K562 (cell line): ENCODE measurements at regions not wholly inside any gene's neighbourhood (a gene's known extent, or its start where the extent isn't known, plus 50 kb on each side); places are given as distances from the start of the nearest gene placed in this dataset.

Source experiments
- HDAC1 ChIP-seq, 2 experiments: fragments of 450-650 bp; IDR thresholded peaks; 2 replicates each; pipeline ENCODE4 v1.6.1; 2016 to 2017; ENCODE audit warnings: inconsistent platforms in 1 of 2, mild to moderate bottlenecking in 1 of 2, moderate library complexity in 1 of 2
- MCM3 ChIP-seq: fragments of 450-650 bp; IDR thresholded peaks from 2 replicates; pipeline ENCODE4 v1.6.1; 2016
- PTTG1 ChIP-seq: fragments of 450-650 bp; IDR thresholded peaks from 2 replicates; pipeline ENCODE4 v1.6.1; 2016; ENCODE audit warnings: low read depth, mild to moderate bottlenecking, missing genetic modification characterization, missing compliant biosample characterization
- SMAD3 ChIP-seq: fragments of 450-650 bp; formaldehyde crosslinking; conservative IDR thresholded peaks from 2 replicates; pipeline ENCODE4 v1.4.0; 2020; ENCODE audit warnings: mild to moderate bottlenecking
- SMARCB1 ChIP-seq: IDR thresholded peaks from 2 replicates; pipeline ENCODE4 v1.6.1; 2011; ENCODE audit warnings: improper control_type of control experiment, low read depth; ENCODE audit not compliant: insufficient read length
- TAF1 ChIP-seq: IDR thresholded peaks from 2 replicates; pipeline ENCODE4 v1.6.1; 2011; ENCODE audit warnings: mild to moderate bottlenecking, low read length, moderate library complexity; ENCODE audit not compliant: insufficient read depth, control insufficient read depth, severe bottlenecking; ENCODE audit errors: extremely low read depth
- ZNF143 ChIP-seq: sonication (generic); formaldehyde crosslinking; IDR thresholded peaks from 2 replicates; pipeline ENCODE4 v1.9.0; 2022; ENCODE audit warnings: mild to moderate bottlenecking, missing genetic modification reagents
- ZNF232 ChIP-seq: sonication (generic); formaldehyde crosslinking; IDR thresholded peaks from 2 replicates; pipeline ENCODE4 v1.8.0; 2022; ENCODE audit warnings: mild to moderate bottlenecking, missing genetic modification reagents
- ZNF3 ChIP-seq: fragments of 250-450 bp; sonication (Bioruptor Pico); IDR thresholded peaks from 2 replicates; pipeline ENCODE4 v1.5.0; 2021; ENCODE audit warnings: mild to moderate bottlenecking, moderate library complexity
- ZNF445 ChIP-seq: fragments of 250-450 bp; sonication (Bioruptor Pico); IDR thresholded peaks from 2 replicates; pipeline ENCODE4 v1.4.0; 2020; ENCODE audit warnings: low read depth, mild to moderate bottlenecking, moderate library complexity
- TF ChIP-seq, protein P1 (sequence below), 2 experiments: fragments of 450-650 bp; formaldehyde crosslinking in 1 of 2; IDR thresholded peaks; 2 replicates each; pipeline versions ENCODE4 v1.4.0 to v1.6.1; 2014 to 2020; ENCODE audit warnings: mild to moderate bottlenecking in 2 of 2, borderline replicate concordance in 1 of 2, low read depth in 1 of 2
- TF ChIP-seq, protein P2 (sequence below): fragments of 250-450 bp; sonication (Bioruptor Pico); IDR thresholded peaks from 2 replicates; pipeline ENCODE4 v1.8.0; 2022; ENCODE audit warnings: inconsistent platforms, mild to moderate bottlenecking, moderate library complexity, borderline replicate concordance
- TF ChIP-seq, protein P3 (sequence below), 2 experiments: fragments of 450-650 bp in 1 of 2; sonication (generic) in 1 of 2; formaldehyde crosslinking; conservative IDR thresholded peaks; 2 replicates each; pipeline versions ENCODE4 v1.4.0 to v1.8.1; 2020 to 2022; ENCODE audit warnings: mild to moderate bottlenecking in 1 of 2, missing genetic modification reagents in 1 of 2

DNA sequence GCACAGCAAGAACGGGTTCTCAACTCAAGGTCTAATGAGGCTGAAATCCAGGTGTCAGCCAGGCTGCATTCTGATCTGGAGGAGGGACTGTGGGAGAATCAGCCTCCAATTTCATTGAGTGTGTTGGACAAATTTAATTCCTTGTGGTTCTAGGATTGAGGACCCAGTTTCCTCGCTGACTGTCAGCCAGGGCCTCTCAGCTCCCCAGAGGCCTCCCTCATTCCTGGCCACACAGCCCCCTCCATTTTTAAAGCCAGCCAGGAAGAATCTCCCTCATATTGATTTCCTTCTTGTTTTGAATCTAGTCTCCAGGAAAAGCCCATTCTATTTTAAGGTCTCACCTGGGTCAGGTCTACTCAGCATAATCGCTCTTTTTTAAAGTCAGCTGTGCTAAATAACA is 73.7 kb upstream of the ARMC2 start (continued):
- TF ChIP-seq, protein P1, sequence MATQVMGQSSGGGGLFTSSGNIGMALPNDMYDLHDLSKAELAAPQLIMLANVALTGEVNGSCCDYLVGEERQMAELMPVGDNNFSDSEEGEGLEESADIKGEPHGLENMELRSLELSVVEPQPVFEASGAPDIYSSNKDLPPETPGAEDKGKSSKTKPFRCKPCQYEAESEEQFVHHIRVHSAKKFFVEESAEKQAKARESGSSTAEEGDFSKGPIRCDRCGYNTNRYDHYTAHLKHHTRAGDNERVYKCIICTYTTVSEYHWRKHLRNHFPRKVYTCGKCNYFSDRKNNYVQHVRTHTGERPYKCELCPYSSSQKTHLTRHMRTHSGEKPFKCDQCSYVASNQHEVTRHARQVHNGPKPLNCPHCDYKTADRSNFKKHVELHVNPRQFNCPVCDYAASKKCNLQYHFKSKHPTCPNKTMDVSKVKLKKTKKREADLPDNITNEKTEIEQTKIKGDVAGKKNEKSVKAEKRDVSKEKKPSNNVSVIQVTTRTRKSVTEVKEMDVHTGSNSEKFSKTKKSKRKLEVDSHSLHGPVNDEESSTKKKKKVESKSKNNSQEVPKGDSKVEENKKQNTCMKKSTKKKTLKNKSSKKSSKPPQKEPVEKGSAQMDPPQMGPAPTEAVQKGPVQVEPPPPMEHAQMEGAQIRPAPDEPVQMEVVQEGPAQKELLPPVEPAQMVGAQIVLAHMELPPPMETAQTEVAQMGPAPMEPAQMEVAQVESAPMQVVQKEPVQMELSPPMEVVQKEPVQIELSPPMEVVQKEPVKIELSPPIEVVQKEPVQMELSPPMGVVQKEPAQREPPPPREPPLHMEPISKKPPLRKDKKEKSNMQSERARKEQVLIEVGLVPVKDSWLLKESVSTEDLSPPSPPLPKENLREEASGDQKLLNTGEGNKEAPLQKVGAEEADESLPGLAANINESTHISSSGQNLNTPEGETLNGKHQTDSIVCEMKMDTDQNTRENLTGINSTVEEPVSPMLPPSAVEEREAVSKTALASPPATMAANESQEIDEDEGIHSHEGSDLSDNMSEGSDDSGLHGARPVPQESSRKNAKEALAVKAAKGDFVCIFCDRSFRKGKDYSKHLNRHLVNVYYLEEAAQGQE (IDR thresholded peaks at IDR 0.05; ENCODE audit: borderline replicate concordance) = no peak
- TF ChIP-seq, protein P1 (CRISPR knock-in tag; IDR thresholded peaks at IDR 0.05; ENCODE audit: low read depth) = no peak
- TF ChIP-seq SMARCB1 = no peak
- no peak for TF ChIP-seq SMAD3 (CRISPR knock-in tag)
- TF ChIP-seq ZNF143 (CRISPR knock-in tag) = no peak
- no peak for TF ChIP-seq MCM3
- TF ChIP-seq ZNF232 = no peak
- no peak for TF ChIP-seq ZNF445 (CRISPR knock-in tag)
- TF ChIP-seq, protein P2, sequence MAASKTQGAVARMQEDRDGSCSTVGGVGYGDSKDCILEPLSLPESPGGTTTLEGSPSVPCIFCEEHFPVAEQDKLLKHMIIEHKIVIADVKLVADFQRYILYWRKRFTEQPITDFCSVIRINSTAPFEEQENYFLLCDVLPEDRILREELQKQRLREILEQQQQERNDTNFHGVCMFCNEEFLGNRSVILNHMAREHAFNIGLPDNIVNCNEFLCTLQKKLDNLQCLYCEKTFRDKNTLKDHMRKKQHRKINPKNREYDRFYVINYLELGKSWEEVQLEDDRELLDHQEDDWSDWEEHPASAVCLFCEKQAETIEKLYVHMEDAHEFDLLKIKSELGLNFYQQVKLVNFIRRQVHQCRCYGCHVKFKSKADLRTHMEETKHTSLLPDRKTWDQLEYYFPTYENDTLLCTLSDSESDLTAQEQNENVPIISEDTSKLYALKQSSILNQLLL (CRISPR knock-in tag) = no peak
- TF ChIP-seq HDAC1 (IDR thresholded peaks at IDR 0.05) = no peak
- no peak for TF ChIP-seq ZNF3 (CRISPR knock-in tag)
- no peak for TF ChIP-seq PTTG1 (tag)
- no peak for TF ChIP-seq TAF1
- TF ChIP-seq, protein P3, sequence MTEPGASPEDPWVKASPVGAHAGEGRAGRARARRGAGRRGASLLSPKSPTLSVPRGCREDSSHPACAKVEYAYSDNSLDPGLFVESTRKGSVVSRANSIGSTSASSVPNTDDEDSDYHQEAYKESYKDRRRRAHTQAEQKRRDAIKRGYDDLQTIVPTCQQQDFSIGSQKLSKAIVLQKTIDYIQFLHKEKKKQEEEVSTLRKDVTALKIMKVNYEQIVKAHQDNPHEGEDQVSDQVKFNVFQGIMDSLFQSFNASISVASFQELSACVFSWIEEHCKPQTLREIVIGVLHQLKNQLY (CRISPR knock-in tag; conservative IDR thresholded peaks at IDR 0.05) = no peak
- TF ChIP-seq, all 486 proteins: peak for 0
